H1 (cell line): ENCODE measurements at regions not wholly inside any gene's neighbourhood (a gene's known extent, or its start where the extent isn't known, plus 50 kb on each side); places are given as distances from the start of the nearest gene placed in this dataset.

Experiments used
- RAD21 ChIP-seq, 2 experiments: IDR thresholded peaks in 1 of 2; conservative IDR thresholded peaks in 1 of 2; 2 replicates each; pipeline ENCODE4 v1.6.1; 2011; ENCODE audit warnings: low read depth in 2 of 2, low read length in 2 of 2, improper control_type of control experiment in 1 of 2, inconsistent platforms in 1 of 2, mild to moderate bottlenecking in 1 of 2, moderate library complexity in 1 of 2
- TAF1 ChIP-seq: IDR thresholded peaks from 2 replicates; pipeline ENCODE4 v1.6.1; 2011; ENCODE audit warnings: mild to moderate bottlenecking, low read depth, low read length
- TAF7 ChIP-seq: optimal IDR thresholded peaks from 2 replicates; pipeline ENCODE3; 2011; ENCODE audit warnings: low read depth, mild to moderate bottlenecking, inconsistent platforms, low read length, moderate library complexity, borderline replicate concordance

- TF ChIP-seq RAD21 (IDR thresholded peaks at IDR 0.05 in 1 of 2, conservative IDR thresholded peaks at IDR 0.05 in 1 of 2; ENCODE audit: low read depth in 2 of 2, low read length in 2 of 2): no peak
- no peak for TF ChIP-seq TAF7
- TF ChIP-seq TAF1: no peak
Measured at GRCh38 chr11:110972640-110973039, 260.4 kb upstream of the ARHGAP20 start (continued).
